ENCODE measurements at regions not wholly inside any gene's neighbourhood (a gene's known extent, or its start where the extent isn't known, plus 50 kb on each side); places are given as distances from the start of the nearest gene placed in this dataset.

DNA sequence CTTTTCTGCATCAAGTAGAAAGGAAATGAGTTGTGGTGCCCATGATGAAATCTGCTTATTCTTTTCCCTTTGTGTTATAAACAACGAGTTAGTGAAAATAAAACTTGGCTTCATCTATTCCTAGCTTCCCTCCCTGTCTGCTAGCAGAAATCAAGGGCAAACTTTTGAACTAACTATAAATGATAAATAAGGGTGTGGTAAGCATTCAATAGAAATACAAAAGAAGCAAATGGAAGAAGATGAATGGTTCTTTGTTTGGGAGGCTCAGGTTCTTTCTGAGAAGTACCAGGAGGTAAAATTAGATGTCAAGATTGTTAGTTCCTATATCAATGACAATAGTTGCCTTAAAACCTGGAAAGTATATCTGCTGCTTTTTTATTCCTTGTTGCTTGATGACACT is 275.3 kb upstream of the PRR20A start:
- Mint-ChIP-seq H3K4me3 (no peak overlapping the region), H3K4me1 (ENCODE audit: low read depth) (no peaks in the 10 kb centered on the region), H3K27ac (no peak overlapping the region), H3K27me3 (ENCODE audit: low read depth) (no peaks in the 10 kb centered on the region), H3K36me3 (ENCODE audit: low read depth) (no peaks in the 10 kb centered on the region), H3K9me3 (peaks cover 34% of the 10 kb centered on the region)
- DNase-seq (ENCODE audit: low spot score) = no peak

DNA sequence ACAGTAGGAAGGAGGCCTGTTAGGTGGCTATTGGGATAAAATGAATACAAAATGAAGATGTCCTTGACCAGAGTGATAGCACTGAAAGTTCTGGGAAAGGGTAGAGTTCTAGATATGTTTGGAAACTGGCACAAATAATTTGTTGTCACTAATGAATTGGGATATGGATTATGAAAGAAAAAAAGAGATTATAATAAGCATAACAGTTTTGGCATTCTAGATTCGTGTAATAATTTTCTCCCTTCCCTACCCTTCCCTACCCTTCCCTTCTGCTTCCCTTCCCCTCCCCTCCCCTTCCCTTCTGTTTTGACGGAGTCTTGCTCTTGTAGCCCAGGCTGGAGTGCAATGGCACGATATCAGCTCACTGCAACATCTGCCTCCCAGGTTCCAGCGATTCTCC is 271.0 kb upstream of the PRR20A start:
- Mint-ChIP-seq H3K27ac (no peak overlapping the region), H3K4me1 (ENCODE audit: low read depth) (no peaks in the 10 kb centered on the region), H3K27me3 (ENCODE audit: low read depth) (no peaks in the 10 kb centered on the region), H3K4me3 (no peak overlapping the region), H3K36me3 (ENCODE audit: low read depth) (no peaks in the 10 kb centered on the region), H3K9me3 (peaks cover 20% of the 10 kb centered on the region)
- DNase-seq (ENCODE audit: low spot score) = no peak

DNA sequence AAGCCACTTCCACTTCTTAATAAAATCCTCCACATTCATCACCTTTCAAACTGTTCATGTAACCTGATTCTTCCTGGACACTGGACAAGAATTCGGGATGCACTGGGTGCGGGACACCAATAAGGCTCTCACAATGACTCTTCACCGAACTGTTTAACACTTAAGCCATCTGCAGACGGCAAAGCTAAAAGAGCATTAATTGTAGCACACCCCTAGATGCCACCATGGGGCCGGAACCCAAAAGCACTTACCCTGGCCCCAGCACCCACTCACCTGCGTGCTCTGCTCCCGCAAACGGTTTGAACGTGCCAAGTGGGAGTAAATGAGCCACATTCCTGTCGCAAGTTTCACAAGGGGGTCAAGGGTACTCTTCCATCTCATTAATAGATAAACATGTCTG is 254.3 kb upstream of the PRR20A start:
- DNase-seq (ENCODE audit: low spot score) = no peak
- peaks cover 38% of the 10 kb centered on the region for H3K9me3 Mint-ChIP-seq
- H3K4me1 Mint-ChIP-seq (ENCODE audit: low read depth) = no peaks in the 10 kb centered on the region
- no peak overlapping the region for H3K4me3 Mint-ChIP-seq
- no peak overlapping the region for H3K27ac Mint-ChIP-seq
- H3K27me3 Mint-ChIP-seq (ENCODE audit: low read depth) = no peaks in the 10 kb centered on the region
- H3K36me3 Mint-ChIP-seq (ENCODE audit: low read depth) = no peaks in the 10 kb centered on the region

DNA sequence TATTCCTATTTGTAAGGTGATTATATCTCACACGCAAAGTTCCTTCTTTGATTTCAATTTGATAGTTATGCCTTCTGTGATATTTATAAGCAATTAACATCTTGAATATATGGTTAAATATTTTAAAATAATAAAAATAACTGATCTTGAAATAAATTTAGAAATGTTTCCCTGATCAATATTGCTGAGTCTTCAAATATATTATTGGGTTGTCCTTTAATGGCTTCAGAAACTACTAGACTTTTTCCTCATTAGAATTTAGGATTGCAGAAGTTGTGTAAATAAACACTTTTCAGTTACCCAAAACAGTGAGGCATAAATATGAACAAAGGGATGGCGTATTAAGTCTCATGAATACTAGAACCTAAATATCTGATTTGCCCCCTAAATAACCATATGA is 252.3 kb upstream of the PRR20A start:
- no peaks in the 10 kb centered on the region for H3K4me1 Mint-ChIP-seq (ENCODE audit: low read depth)
- H3K36me3 Mint-ChIP-seq (ENCODE audit: low read depth) = no peaks in the 10 kb centered on the region
- no peak overlapping the region for H3K4me3 Mint-ChIP-seq
- no peaks in the 10 kb centered on the region for H3K27me3 Mint-ChIP-seq (ENCODE audit: low read depth)
- H3K9me3 Mint-ChIP-seq = peaks cover 28% of the 10 kb centered on the region
- DNase-seq (ENCODE audit: low spot score) = no peak
- H3K27ac Mint-ChIP-seq = no peak overlapping the region

DNA sequence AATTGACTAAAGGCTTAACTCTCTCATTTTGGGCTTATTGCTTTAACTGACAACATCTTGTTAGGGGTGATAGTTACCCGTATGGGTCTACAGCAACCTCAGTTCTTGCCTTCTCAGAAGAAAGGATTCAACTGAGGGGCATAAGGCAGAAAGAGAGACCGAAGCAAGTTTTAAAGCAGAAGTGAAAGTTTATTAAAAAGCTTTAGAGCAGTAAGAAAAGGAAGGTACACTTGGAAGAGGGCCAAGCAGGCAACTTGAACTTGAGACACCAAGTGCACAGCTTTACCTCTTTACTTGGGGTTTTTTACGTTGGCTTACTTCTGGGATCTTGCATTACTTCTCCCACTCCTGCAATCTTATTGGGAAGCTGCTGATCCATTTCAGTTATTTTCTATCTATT is 246.9 kb upstream of the PRR20A start:
- H3K9me3 Mint-ChIP-seq = peaks cover 19% of the 10 kb centered on the region
- no peak for DNase-seq (ENCODE audit: low spot score)
- no peak overlapping the region for H3K4me3 Mint-ChIP-seq

DNA sequence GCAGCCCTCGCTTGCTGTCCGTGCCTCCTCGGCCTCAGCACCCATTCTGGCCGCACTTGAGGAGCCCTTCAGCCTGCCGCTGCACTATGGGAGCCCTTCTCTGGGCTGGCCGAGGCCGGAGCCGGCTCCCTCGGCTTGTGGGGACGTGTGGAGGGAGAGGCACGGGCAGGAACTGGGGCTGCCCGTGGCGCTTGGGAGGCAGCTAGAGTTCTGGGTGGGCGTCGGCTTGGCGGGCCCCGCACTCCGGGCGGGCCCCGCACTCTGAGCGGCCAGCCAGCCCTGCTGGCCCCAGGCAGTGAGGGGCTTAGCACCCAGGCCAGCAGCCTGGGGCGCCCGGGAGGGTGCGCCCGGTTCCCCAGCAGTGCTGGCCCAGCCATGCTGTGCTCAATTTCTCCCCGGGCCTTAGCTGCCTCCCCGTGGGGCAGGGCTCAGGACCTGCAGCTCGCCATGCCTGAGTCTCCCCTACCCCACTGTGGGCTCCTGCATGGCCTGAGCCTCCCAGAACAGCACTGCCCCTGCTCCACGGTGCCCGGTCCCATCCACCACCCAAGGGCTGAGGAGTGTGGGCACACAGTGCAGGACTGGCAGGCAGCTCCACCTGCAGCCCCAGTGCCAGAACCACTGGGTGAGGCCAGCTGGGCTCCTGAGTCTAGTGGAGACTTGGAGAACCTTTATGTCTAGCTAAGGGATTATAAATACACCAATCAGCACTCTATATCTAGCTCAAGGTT is 240.0 kb upstream of the PRR20A start:
- no peaks in the 10 kb centered on the region for H3K27me3 Mint-ChIP-seq (ENCODE audit: low read depth)
- H3K36me3 Mint-ChIP-seq (ENCODE audit: low read depth) = no peaks in the 10 kb centered on the region
- H3K4me3 Mint-ChIP-seq = no peak overlapping the region
- peaks cover 20% of the 10 kb centered on the region for H3K9me3 Mint-ChIP-seq
- no peak overlapping the region for H3K27ac Mint-ChIP-seq
- no peak for DNase-seq (ENCODE audit: low spot score)
- H3K4me1 Mint-ChIP-seq (ENCODE audit: low read depth) = no peaks in the 10 kb centered on the region

More for the DNA sequence above, 246.9 kb upstream of the PRR20A start:
- Mint-ChIP-seq H3K27me3 (ENCODE audit: low read depth) (no peaks in the 10 kb centered on the region), H3K36me3 (ENCODE audit: low read depth) (no peaks in the 10 kb centered on the region), H3K4me1 (ENCODE audit: low read depth) (no peaks in the 10 kb centered on the region), H3K27ac (no peak overlapping the region)

DNA sequence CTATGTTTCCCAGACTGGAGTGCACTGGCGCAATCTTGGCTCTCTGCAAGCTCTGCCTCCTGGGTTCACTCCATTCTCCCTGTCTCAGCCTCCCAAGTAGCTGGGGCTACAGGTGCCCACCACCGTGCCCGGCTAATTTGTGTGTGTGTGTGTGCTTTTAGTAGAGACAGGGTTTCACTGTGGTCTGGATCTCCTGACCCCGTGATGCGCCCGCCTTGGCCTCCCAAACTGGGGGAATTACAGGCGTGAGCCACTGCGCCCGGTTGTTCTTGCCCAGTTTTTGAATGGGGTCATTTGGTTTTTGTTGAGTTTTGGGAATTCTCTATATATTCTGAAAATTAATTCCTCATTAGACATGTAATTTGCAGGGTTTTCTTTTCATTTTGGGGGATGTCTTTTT is 238.4 kb upstream of the PRR20A start:
- Mint-ChIP-seq H3K36me3 (ENCODE audit: low read depth) (no peaks in the 10 kb centered on the region), H3K9me3 (peaks cover 20% of the 10 kb centered on the region), H3K4me3 (no peak overlapping the region), H3K4me1 (ENCODE audit: low read depth) (no peaks in the 10 kb centered on the region), H3K27ac (no peak overlapping the region), H3K27me3 (ENCODE audit: low read depth) (no peaks in the 10 kb centered on the region)
- DNase-seq (ENCODE audit: low spot score) = no peak

DNA sequence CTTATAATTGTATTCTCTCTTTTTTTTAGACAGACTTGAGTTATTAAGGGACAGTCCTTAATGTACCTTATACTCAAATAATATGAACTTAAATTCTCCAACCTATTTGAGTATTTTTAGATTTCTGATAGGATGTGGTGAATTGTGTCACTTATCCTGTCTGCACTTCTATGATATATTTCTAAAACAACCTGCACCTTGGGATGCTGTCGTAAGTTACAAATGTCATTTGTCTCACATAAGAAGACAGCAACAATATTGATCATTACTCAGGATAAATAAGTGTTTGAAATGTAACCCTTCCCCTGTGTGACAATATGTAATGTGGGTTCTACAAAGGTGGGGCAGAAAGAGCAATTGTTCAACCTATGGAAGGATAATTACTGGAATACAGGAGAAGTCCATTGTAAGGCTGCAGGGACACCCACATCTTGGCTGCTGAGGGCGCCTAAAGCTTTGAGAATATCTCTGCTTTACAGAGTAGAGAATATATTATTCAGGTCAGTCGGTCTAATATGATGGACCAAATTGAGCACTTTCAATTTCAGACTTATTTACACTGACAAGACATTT is 236.9 kb upstream of the PRR20A start:
- Mint-ChIP-seq H3K4me3 (no peak overlapping the region), H3K9me3 (peaks cover 28% of the 10 kb centered on the region), H3K36me3 (ENCODE audit: low read depth) (no peaks in the 10 kb centered on the region), H3K27ac (no peak overlapping the region), H3K27me3 (ENCODE audit: low read depth) (no peaks in the 10 kb centered on the region), H3K4me1 (ENCODE audit: low read depth) (no peaks in the 10 kb centered on the region)
- no peak for DNase-seq (ENCODE audit: low spot score)

DNA sequence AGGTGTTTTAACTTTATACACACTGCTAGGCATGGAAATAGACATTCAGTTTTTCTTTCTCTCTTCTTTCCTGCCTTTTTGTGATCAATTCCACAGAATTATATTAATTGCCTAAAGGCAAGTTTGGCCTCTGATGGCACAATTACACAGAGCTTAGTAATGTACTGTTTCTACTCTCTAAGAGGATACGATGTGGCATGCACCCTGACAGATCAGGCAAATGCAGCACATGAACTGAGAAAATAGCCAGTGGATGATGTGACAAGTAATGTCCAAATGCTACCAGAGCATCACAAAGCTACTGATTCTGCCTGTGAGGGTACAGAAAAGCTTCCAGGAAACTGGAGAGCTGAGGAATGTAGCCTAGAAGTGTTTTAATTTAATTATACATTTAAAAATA is 233.8 kb upstream of the PRR20A start:
- H3K36me3 Mint-ChIP-seq (ENCODE audit: low read depth) = no peaks in the 10 kb centered on the region
- no peaks in the 10 kb centered on the region for H3K4me1 Mint-ChIP-seq (ENCODE audit: low read depth)
- no peak overlapping the region for H3K27ac Mint-ChIP-seq
- H3K9me3 Mint-ChIP-seq = peaks cover 23% of the 10 kb centered on the region
- no peak overlapping the region for H3K4me3 Mint-ChIP-seq
- no peaks in the 10 kb centered on the region for H3K27me3 Mint-ChIP-seq (ENCODE audit: low read depth)
- DNase-seq (ENCODE audit: low spot score) = no peak

DNA sequence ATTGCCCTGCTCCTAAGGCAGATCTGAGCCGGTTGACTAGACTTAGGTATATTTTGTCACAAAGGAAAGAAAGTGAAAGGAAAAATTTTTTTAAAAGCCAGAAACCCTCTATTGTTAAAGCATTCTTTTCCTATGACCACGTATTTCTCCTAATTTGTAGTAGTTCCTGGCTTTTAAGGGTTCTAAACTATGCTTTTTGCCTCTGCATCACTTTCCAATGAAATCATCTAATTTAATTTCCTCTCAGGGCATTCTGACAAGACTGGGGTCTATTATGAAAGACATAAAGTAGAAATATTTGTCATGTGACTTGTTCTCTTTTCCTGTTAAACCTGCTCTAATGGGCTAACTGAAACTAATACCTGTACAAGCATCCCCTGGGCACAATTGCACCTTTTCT is 233.0 kb upstream of the PRR20A start:
- Mint-ChIP-seq H3K36me3 (ENCODE audit: low read depth) (no peaks in the 10 kb centered on the region), H3K4me3 (no peak overlapping the region), H3K27ac (no peak overlapping the region), H3K4me1 (ENCODE audit: low read depth) (no peaks in the 10 kb centered on the region), H3K9me3 (peaks cover 21% of the 10 kb centered on the region), H3K27me3 (ENCODE audit: low read depth) (no peaks in the 10 kb centered on the region)
- DNase-seq (ENCODE audit: low spot score) = no peak

DNA sequence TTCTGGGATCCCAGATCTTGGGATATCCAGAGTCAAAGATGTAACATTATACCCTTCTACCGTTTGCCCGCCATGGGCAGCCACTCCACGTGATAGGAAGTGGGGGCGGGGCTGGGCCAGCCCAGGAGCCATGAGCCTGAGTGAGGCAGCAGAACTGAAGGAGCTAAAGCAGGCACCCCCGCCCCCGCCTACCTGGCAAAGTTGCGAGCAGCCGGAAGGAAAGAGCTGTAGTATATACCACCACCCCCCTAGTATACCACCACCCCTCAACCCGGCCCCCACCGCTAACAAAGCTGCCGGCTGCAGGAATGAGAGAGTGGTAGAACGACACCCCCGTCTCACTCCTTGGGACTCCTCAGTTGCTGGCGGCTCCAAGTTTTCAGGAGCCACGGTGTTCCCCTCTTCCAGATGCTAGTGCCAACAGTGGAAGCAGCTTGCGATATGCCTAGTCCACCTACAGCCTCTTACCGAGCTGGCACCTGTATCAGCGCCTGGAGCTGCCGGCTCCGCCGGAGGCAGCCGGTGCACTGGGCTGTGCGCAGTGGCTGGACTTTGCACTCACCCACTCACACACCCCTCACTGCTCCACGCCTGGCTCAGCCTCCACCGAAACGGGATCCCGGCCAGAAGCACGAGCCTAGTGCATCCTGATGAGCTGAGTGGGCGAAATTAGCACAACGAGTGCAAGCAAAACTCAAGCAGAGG is 230.7 kb upstream of the PRR20A start:
- H3K27ac Mint-ChIP-seq = no peak overlapping the region
- no peaks in the 10 kb centered on the region for H3K36me3 Mint-ChIP-seq (ENCODE audit: low read depth)
- no peaks in the 10 kb centered on the region for H3K4me1 Mint-ChIP-seq (ENCODE audit: low read depth)
- H3K9me3 Mint-ChIP-seq = peaks cover 20% of the 10 kb centered on the region
- H3K4me3 Mint-ChIP-seq = no peak overlapping the region
- DNase-seq (ENCODE audit: low spot score) = no peak
- H3K27me3 Mint-ChIP-seq (ENCODE audit: low read depth) = no peaks in the 10 kb centered on the region

DNA sequence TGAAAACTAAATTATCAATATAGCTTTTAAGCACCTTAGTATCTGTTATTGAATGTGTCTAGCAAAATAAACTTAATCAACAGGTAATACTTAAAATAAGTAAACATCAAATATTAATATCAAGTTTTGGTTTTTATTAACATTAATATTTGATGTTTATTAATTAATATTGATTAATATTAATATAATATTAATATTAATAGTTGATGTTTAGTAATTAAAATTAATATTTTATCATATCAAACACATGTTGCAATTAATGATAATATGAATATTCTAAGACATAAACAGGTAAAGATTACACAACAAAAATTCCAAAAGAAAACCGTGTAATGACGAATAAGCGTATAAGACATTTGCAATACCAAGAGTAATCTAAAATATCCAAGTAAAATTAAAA is 222.8 kb upstream of the PRR20A start:
- Mint-ChIP-seq H3K9me3 (peaks cover 26% of the 10 kb centered on the region), H3K27me3 (ENCODE audit: low read depth) (no peaks in the 10 kb centered on the region), H3K4me3 (no peak overlapping the region), H3K36me3 (ENCODE audit: low read depth) (no peaks in the 10 kb centered on the region), H3K4me1 (ENCODE audit: low read depth) (no peaks in the 10 kb centered on the region), H3K27ac (no peak overlapping the region)
- no peak for DNase-seq (ENCODE audit: low spot score)

DNA sequence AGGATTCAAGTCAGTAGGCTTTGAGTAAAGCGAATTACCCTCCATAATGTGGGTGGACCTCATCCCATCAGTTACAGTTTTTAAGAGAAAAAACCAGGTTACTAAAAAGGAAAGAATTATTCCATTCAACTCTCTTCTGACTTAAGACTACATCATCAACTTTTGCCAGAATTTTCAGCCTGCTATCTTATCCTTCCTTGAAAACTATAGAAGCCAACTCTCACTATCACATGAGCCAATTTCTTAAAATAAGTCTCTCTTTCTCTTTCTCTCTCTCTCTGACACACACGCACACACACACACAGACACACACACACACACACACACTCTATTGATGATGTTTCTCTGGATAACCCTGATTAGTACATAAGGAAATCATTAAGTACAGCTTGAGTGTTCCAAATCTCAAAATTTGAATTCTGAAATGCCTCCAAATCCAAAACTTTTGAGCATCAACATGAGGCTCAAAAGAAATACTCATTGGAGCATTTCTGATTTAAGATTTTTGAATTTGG is 217.0 kb upstream of the PRR20A start:
- H3K4me1 Mint-ChIP-seq (ENCODE audit: low read depth) = no peaks in the 10 kb centered on the region
- H3K36me3 Mint-ChIP-seq (ENCODE audit: low read depth) = no peaks in the 10 kb centered on the region
- no peak overlapping the region for H3K4me3 Mint-ChIP-seq
- peaks cover 44% of the 10 kb centered on the region for H3K9me3 Mint-ChIP-seq
- no peaks in the 10 kb centered on the region for H3K27me3 Mint-ChIP-seq (ENCODE audit: low read depth)
- H3K27ac Mint-ChIP-seq = no peak overlapping the region
- DNase-seq (ENCODE audit: low spot score) = no peak

DNA sequence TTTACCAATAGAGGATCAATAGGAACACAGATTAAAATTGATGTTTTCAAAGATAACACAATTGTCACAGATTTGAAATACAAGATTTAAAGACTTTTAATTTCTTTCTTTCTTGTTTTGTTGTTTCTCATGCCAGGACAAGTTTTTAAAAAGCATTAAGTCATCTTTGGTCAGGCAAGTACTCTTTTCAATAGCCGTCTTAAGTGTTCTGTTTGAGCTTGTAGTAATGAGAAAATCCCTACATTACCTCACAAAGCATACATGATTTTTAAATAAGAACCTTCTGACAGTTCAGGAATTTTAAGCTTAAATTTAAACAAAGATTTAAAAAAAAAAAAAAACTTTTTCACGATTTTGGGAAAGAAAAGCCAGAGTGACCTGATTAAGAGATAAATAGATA is 216.3 kb upstream of the PRR20A start:
- Mint-ChIP-seq H3K4me3 (no peak overlapping the region), H3K36me3 (ENCODE audit: low read depth) (no peaks in the 10 kb centered on the region), H3K4me1 (ENCODE audit: low read depth) (no peaks in the 10 kb centered on the region), H3K27me3 (ENCODE audit: low read depth) (no peaks in the 10 kb centered on the region), H3K9me3 (peaks cover 46% of the 10 kb centered on the region), H3K27ac (no peak overlapping the region)
- no peak for DNase-seq (ENCODE audit: low spot score)

Data from T-helper 2 cell treated with Interferon-gamma antibody and Interleukin-4, amounts not matched to agents 5 μg/mL and 100 μg/mL, for 36 hours (primary cell).